Spleen (tissue), 7 donors: ENCODE measurements at regions not wholly inside any gene's neighbourhood (a gene's known extent, or its start where the extent isn't known, plus 50 kb on each side); places are given as distances from the start of the nearest gene placed in this dataset.

Source experiments
- POLR2A ChIP-seq, 3 donors: fragments of 450-650 bp; IDR thresholded peaks; one replicate each; pipeline ENCODE4 v1.5.1; 2017; ENCODE audit warnings: antibody characterized with exemption in 3 of 3, mild to moderate bottlenecking in 1 of 3
- TF ChIP-seq, protein P1 (sequence below), 11 experiments: fragments of 200-600 bp in 7 of 11; fragments of 450-650 bp in 4 of 11; sonication (generic) in 4 of 11; IDR thresholded peaks in 8 of 11; conservative IDR thresholded peaks in 3 of 11; 1 replicate in 7 of 11; 2 replicates in 4 of 11; pipeline versions ENCODE4 v1.4.0 to v1.8.0; 2016 to 2021; ENCODE audit warnings: antibody characterized with exemption in 11 of 11, inconsistent platforms in 4 of 11, mild to moderate bottlenecking in 1 of 11
- donor health status: DM: no; HTN: no; CAD: no; lungs with moderate emphysema.
- donor health status: DM: no; HTN: no; CAD: no.
- donor health status: DM: no; HTN: no; CAD: no.

DNA sequence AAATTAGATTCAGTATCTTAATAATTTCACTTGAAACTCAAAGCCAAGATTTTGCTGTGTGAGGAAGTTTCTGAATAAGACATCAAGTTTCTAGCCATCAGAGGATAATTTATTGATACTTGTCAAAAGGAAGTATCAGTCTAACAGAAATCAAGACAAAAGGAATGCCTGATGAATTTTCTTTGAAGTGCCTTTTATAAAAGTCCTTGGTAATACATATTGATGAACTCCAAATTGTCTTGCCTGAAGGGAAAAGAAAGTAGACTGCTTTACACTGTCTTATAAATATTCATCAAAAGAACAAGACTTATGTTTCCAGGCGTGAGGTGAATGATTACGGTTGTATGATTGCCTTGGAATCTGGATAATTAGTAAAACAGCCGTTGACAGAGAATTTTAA, 986.0 kb upstream of the MAP3K7 start:
- TF ChIP-seq, protein P1, sequence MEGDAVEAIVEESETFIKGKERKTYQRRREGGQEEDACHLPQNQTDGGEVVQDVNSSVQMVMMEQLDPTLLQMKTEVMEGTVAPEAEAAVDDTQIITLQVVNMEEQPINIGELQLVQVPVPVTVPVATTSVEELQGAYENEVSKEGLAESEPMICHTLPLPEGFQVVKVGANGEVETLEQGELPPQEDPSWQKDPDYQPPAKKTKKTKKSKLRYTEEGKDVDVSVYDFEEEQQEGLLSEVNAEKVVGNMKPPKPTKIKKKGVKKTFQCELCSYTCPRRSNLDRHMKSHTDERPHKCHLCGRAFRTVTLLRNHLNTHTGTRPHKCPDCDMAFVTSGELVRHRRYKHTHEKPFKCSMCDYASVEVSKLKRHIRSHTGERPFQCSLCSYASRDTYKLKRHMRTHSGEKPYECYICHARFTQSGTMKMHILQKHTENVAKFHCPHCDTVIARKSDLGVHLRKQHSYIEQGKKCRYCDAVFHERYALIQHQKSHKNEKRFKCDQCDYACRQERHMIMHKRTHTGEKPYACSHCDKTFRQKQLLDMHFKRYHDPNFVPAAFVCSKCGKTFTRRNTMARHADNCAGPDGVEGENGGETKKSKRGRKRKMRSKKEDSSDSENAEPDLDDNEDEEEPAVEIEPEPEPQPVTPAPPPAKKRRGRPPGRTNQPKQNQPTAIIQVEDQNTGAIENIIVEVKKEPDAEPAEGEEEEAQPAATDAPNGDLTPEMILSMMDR (IDR thresholded peaks at IDR 0.05 in 8 of 11, conservative IDR thresholded peaks at IDR 0.05 in 3 of 11): no peak
- TF ChIP-seq POLR2A (IDR thresholded peaks at IDR 0.05): no peak
